NB4 (cell line): ENCODE measurements at regions not wholly inside any gene's neighbourhood (a gene's known extent, or its start where the extent isn't known, plus 50 kb on each side); places are given as distances from the start of the nearest gene placed in this dataset.

Experiments used
- POLR2A ChIP-seq: IDR thresholded peaks from 2 replicates; pipeline ENCODE4 v1.6.1; 2011; ENCODE audit warnings: mild to moderate bottlenecking; ENCODE audit not compliant: insufficient read length; ENCODE audit errors: extremely low read depth
- TF ChIP-seq, protein P1 (sequence below): IDR thresholded peaks from one replicate; pipeline ENCODE4 v1.5.1; 2012; ENCODE audit warnings: low read depth, low read length

DNA sequence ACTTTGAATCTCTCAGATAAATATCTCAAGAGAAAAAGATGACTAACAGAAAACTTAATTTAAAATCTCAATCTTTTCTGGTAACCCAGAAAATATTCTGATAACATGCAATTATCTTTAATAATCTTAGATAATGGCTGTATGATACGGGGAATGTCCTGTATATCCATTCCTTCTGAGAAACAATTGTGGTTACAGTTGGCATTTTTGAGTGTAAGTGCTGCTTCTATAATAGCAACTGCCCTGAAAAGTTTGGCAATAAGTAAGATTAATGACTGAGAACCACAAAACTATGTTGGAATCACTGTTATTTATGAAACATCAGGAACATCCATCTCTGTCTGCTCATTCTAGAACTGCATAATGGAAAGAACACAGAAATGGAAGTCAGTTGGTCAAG lies 819.7 kb downstream of the TBC1D32 start:
- TF ChIP-seq, protein P1, sequence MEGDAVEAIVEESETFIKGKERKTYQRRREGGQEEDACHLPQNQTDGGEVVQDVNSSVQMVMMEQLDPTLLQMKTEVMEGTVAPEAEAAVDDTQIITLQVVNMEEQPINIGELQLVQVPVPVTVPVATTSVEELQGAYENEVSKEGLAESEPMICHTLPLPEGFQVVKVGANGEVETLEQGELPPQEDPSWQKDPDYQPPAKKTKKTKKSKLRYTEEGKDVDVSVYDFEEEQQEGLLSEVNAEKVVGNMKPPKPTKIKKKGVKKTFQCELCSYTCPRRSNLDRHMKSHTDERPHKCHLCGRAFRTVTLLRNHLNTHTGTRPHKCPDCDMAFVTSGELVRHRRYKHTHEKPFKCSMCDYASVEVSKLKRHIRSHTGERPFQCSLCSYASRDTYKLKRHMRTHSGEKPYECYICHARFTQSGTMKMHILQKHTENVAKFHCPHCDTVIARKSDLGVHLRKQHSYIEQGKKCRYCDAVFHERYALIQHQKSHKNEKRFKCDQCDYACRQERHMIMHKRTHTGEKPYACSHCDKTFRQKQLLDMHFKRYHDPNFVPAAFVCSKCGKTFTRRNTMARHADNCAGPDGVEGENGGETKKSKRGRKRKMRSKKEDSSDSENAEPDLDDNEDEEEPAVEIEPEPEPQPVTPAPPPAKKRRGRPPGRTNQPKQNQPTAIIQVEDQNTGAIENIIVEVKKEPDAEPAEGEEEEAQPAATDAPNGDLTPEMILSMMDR: no peak
- no peak for TF ChIP-seq POLR2A
